ENCODE measurements at regions not wholly inside any gene's neighbourhood (a gene's known extent, or its start where the extent isn't known, plus 50 kb on each side); places are given as distances from the start of the nearest gene placed in this dataset.

DNA sequence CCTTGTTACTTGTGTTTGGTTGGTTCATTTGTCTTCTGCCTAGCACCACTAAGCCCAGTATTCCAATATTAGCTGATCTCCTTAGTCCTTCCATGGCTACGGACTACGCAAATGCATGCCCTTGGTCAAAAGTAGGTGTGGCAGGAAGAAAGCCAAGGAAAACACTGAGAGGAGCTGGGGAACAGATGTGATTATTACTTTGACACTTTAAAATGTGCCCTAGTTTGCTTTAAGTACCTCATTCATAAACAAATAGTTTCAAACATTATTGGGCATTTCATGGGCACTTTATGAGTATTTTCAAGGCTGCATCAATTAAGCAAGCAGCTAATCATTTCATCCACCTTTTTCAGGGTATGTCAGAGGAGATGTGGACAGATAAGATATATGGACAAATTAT lies 60.1 kb upstream of the HDDC2 start:
- no peak overlapping the region for H3K9ac ChIP-seq (ENCODE audit: low read length)
- no peak overlapping the region for H2AFZ ChIP-seq (ENCODE audit: insufficient read depth, low read length, poor library complexity)
- H3K4ac ChIP-seq (ENCODE audit: low read depth, low read length), result no peak overlapping the region
- no CpG with 5 or more reads among the region's 2 CpGs for WGBS (ENCODE audit: extremely low coverage, insufficient coverage, insufficient read length)
- H3K79me2 ChIP-seq (ENCODE audit: control insufficient read depth, insufficient read depth, low read length, poor library complexity), result peaks cover 3% of the 10 kb centered on the region
- no peak overlapping the region for H3K27ac ChIP-seq (ENCODE audit: low read depth, low read length)
- no peak overlapping the region for H3K23ac ChIP-seq (ENCODE audit: low read length)
- H3K79me1 ChIP-seq (ENCODE audit: low read length), result peaks cover 12% of the 10 kb centered on the region
- no peak overlapping the region for H2AK5ac ChIP-seq (ENCODE audit: low read length)
- no peaks in the 10 kb centered on the region for H3K36me3 ChIP-seq (ENCODE audit: control insufficient read depth in 1 of 2, insufficient read depth in 2 of 2, low read length in 2 of 2)
- H2BK5ac ChIP-seq (ENCODE audit: low read depth, low read length, poor library complexity), result no peak overlapping the region
- no peak overlapping the region for H3K4me3 ChIP-seq (ENCODE audit: low read depth, low read length)
- no peak overlapping the region for H3K14ac ChIP-seq (ENCODE audit: low read length)
- H4K8ac ChIP-seq (ENCODE audit: low read depth, low read length), result no peak overlapping the region
- H4K91ac ChIP-seq (ENCODE audit: low read depth, low read length), result no peak overlapping the region
- no peaks in the 10 kb centered on the region for H3K9me3 ChIP-seq (ENCODE audit: insufficient read depth, low read depth, low read length)
- H3K4me1 ChIP-seq (ENCODE audit: control insufficient read depth in 1 of 2, insufficient read depth in 2 of 2, low read length in 2 of 2), result peaks cover 0 to 10% of the 10 kb centered on the region in 2 experiments
- H3K4me2 ChIP-seq (ENCODE audit: low read length), result no peak overlapping the region
- H2BK120ac ChIP-seq (ENCODE audit: insufficient read depth, low read length, poor library complexity), result no peak overlapping the region
- no peak overlapping the region for H3K18ac ChIP-seq (ENCODE audit: low read length)
- no peak overlapping the region for H2BK12ac ChIP-seq (ENCODE audit: low read length)
- no peak overlapping the region for H4K12ac ChIP-seq (ENCODE audit: low read depth, low read length)
- no peak for DNase-seq
- H3K27me3 ChIP-seq (ENCODE audit: insufficient read depth, low read length), result no peaks in the 10 kb centered on the region

DNA sequence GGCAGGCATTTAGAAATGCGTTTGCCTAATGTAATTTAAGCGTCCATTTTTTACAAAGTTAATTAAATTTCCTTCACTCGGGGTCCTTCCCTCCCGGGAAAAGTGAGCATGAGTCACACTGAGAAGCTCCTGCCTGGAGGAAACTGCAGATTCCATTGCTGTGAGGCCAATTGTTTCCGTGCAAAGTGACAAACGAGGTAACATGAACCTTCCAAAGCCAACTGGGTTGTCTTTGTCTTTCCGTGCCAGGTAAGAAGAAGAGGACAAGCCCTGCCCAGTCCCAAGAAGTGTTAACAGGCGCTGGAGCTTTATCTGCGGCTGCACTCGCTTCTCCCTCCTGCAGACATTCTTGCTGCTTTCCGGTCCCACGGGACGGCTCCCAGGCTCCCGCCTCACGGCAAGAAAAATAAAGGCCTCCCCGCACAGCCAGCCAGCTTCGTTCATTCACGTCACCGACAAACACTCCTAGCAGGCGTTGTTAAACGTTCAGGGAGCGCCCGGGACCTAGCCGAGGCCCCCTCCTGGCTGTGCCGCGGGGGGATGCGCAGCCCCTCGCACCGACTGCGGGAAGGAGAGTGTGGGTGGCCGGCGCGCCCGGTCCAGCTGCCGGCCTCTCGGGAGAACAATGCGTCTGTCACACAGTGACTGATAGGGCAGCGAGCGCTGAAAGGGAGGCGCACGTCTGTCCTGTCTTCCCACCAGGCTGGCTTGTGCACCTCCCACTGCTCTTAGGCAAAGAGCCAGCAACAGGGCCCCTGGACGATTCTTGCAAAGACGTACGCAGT lies 61.5 kb upstream of the HDDC2 start:
- Histone ChIP-seq H4K12ac (ENCODE audit: low read depth, low read length) (peak overlapping the region; percentile 0), H3K18ac (ENCODE audit: low read length) (peak overlapping the region; percentile 44), H2BK5ac (ENCODE audit: low read depth, low read length, poor library complexity) (peak overlapping the region; percentile 36), H3K23ac (ENCODE audit: low read length) (no peak overlapping the region), H3K4me1 (ENCODE audit: control insufficient read depth in 1 of 2, insufficient read depth in 2 of 2, low read length in 2 of 2) (peaks cover 0 to 10% of the 10 kb centered on the region in 2 experiments), H2BK12ac (ENCODE audit: low read length) (peak overlapping the region; percentile 63), H2AK5ac (ENCODE audit: low read length) (no peak overlapping the region), H2AFZ (ENCODE audit: insufficient read depth, low read length, poor library complexity) (peak overlapping the region; percentile 4), H3K9me3 (ENCODE audit: insufficient read depth, low read depth, low read length) (no peaks in the 10 kb centered on the region), H3K27ac (ENCODE audit: low read depth, low read length) (peak overlapping the region; percentile 93), H3K14ac (ENCODE audit: low read length) (peak overlapping the region; percentile 28), H3K4me3 (ENCODE audit: low read depth, low read length) (peak overlapping the region; percentile 48), H3K27me3 (ENCODE audit: insufficient read depth, low read length) (no peaks in the 10 kb centered on the region), H2BK120ac (ENCODE audit: insufficient read depth, low read length, poor library complexity) (peak overlapping the region; percentile 49), H3K9ac (ENCODE audit: low read length) (peak overlapping the region; percentile 45), H3K4ac (ENCODE audit: low read depth, low read length) (peak overlapping the region; percentile 4), H3K4me2 (ENCODE audit: low read length) (peak overlapping the region; percentile 82), H3K79me2 (ENCODE audit: control insufficient read depth, insufficient read depth, low read length, poor library complexity) (peaks cover 3% of the 10 kb centered on the region), H4K91ac (ENCODE audit: low read depth, low read length) (peak overlapping the region; percentile 64), H4K8ac (ENCODE audit: low read depth, low read length) (peak overlapping the region; percentile 47), H3K79me1 (ENCODE audit: low read length) (peaks cover 12% of the 10 kb centered on the region), H3K36me3 (ENCODE audit: control insufficient read depth in 1 of 2, insufficient read depth in 2 of 2, low read length in 2 of 2) (no peaks in the 10 kb centered on the region)
- DNase-seq, result peak; percentile 39 to 53
- whole genome bisulfite sequencing (ENCODE audit: extremely low coverage, insufficient coverage, insufficient read length), result no CpG with 5 or more reads among the region's 44 CpGs

DNA sequence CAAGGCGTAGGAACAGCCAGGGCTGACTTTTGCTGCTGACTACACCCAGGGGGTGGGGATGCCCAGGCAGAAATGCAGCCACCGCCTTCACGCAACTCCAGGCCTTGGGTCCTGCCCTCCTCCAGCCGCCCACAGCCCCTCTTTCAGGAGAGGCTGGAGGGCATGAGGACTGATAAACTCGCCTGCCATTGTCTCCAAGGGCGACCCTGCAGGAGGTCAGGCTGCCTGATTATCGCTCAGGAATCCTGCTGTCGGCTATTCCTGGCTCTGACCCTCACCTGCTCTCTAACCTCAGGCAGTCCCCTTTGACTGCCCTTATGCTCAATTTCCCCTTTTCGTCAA lies 62.0 kb upstream of the HDDC2 start:
- Histone ChIP-seq H2BK5ac (ENCODE audit: low read depth, low read length, poor library complexity) (peak overlapping the region; percentile 36), H3K27me3 (ENCODE audit: insufficient read depth, low read length) (no peaks in the 10 kb centered on the region), H4K12ac (ENCODE audit: low read depth, low read length) (peak overlapping the region; percentile 28), H3K36me3 (ENCODE audit: control insufficient read depth in 1 of 2, insufficient read depth in 2 of 2, low read length in 2 of 2) (no peaks in the 10 kb centered on the region), H3K4me3 (ENCODE audit: low read depth, low read length) (peak overlapping the region; percentile 48), H4K8ac (ENCODE audit: low read depth, low read length) (peak overlapping the region; percentile 47), H2AK5ac (ENCODE audit: low read length) (no peak overlapping the region), H3K9ac (ENCODE audit: low read length) (no peak overlapping the region), H3K23ac (ENCODE audit: low read length) (no peak overlapping the region), H3K18ac (ENCODE audit: low read length) (peak overlapping the region; percentile 44), H2AFZ (ENCODE audit: insufficient read depth, low read length, poor library complexity) (peak overlapping the region; percentile 4), H2BK12ac (ENCODE audit: low read length) (peak overlapping the region; percentile 63), H3K27ac (ENCODE audit: low read depth, low read length) (peak overlapping the region; percentile 93), H3K79me2 (ENCODE audit: control insufficient read depth, insufficient read depth, low read length, poor library complexity) (peaks cover 3% of the 10 kb centered on the region), H2BK120ac (ENCODE audit: insufficient read depth, low read length, poor library complexity) (peak overlapping the region; percentile 49), H3K79me1 (ENCODE audit: low read length) (peaks cover 12% of the 10 kb centered on the region), H3K4ac (ENCODE audit: low read depth, low read length) (peak overlapping the region; percentile 4), H3K4me2 (ENCODE audit: low read length) (peak overlapping the region; percentile 82), H4K91ac (ENCODE audit: low read depth, low read length) (peak overlapping the region; percentile 64), H3K14ac (ENCODE audit: low read length) (peak overlapping the region; percentile 28), H3K4me1 (ENCODE audit: control insufficient read depth in 1 of 2, insufficient read depth in 2 of 2, low read length in 2 of 2) (peaks cover 0 to 10% of the 10 kb centered on the region in 2 experiments), H3K9me3 (ENCODE audit: insufficient read depth, low read depth, low read length) (no peaks in the 10 kb centered on the region)
- WGBS (ENCODE audit: extremely low coverage, insufficient coverage, insufficient read length), result no CpG with 5 or more reads among the region's 9 CpGs
- DNase-seq, result peak; percentile 55

DNA sequence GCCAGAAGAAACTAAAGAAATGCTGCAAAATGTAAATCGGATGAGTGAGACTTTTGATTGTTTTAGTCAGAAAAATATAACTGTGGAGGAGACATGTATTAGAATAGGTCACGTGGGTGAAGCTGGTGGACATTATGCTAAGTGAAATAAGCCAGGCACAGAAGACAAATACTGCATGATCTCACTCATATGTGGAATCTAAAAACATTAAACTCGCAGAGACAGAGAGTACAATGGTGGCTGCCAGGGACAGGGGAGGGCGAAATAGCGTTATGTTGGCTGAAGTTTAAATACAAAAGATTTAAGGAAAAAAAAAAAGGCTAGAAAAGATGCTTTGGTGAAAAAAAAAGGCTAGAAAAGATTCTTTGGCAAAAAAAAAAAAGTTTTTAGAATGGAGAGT lies 63.5 kb upstream of the HDDC2 start:
- H4K8ac ChIP-seq (ENCODE audit: low read depth, low read length), result no peak overlapping the region

More for the DNA sequence above, 63.5 kb upstream of the HDDC2 start:
- H3K79me1 ChIP-seq (ENCODE audit: low read length), result peaks cover 12% of the 10 kb centered on the region
- no peak overlapping the region for H3K9ac ChIP-seq (ENCODE audit: low read length)
- no peak overlapping the region for H3K23ac ChIP-seq (ENCODE audit: low read length)
- H4K91ac ChIP-seq (ENCODE audit: low read depth, low read length), result no peak overlapping the region
- H3K27me3 ChIP-seq (ENCODE audit: insufficient read depth, low read length), result no peaks in the 10 kb centered on the region
- H4K12ac ChIP-seq (ENCODE audit: low read depth, low read length), result no peak overlapping the region
- H2BK12ac ChIP-seq (ENCODE audit: low read length), result no peak overlapping the region
- no peak overlapping the region for H3K4me3 ChIP-seq (ENCODE audit: low read depth, low read length)
- H3K18ac ChIP-seq (ENCODE audit: low read length), result no peak overlapping the region
- H2AK5ac ChIP-seq (ENCODE audit: low read length), result no peak overlapping the region
- H3K4me2 ChIP-seq (ENCODE audit: low read length), result no peak overlapping the region
- no peak overlapping the region for H2AFZ ChIP-seq (ENCODE audit: insufficient read depth, low read length, poor library complexity)
- no peak overlapping the region for H3K4ac ChIP-seq (ENCODE audit: low read depth, low read length)
- peaks cover 3% of the 10 kb centered on the region for H3K79me2 ChIP-seq (ENCODE audit: control insufficient read depth, insufficient read depth, low read length, poor library complexity)
- H3K14ac ChIP-seq (ENCODE audit: low read length), result no peak overlapping the region
- no peak overlapping the region for H2BK5ac ChIP-seq (ENCODE audit: low read depth, low read length, poor library complexity)
- H2BK120ac ChIP-seq (ENCODE audit: insufficient read depth, low read length, poor library complexity), result no peak overlapping the region
- no peak for DNase-seq
- no peak overlapping the region for H3K27ac ChIP-seq (ENCODE audit: low read depth, low read length)
- WGBS (ENCODE audit: extremely low coverage, insufficient coverage, insufficient read length), result no CpG with 5 or more reads among the region's 5 CpGs
- no peaks in the 10 kb centered on the region for H3K9me3 ChIP-seq (ENCODE audit: insufficient read depth, low read depth, low read length)
- no peaks in the 10 kb centered on the region for H3K36me3 ChIP-seq (ENCODE audit: control insufficient read depth in 1 of 2, insufficient read depth in 2 of 2, low read length in 2 of 2)
- peaks cover 0 to 10% of the 10 kb centered on the region in 2 experiments for H3K4me1 ChIP-seq (ENCODE audit: control insufficient read depth in 1 of 2, insufficient read depth in 2 of 2, low read length in 2 of 2)

All from trophoblast cell (in vitro differentiated cells and primary cell).